Prostate gland (tissue), 2 donors: ENCODE measurements at regions not wholly inside any gene's neighbourhood (a gene's known extent, or its start where the extent isn't known, plus 50 kb on each side); places are given as distances from the start of the nearest gene placed in this dataset.

Source experiments
- CTCF ChIP-seq, 4 experiments: fragments of 200-600 bp in 2 of 4; fragments of 450-650 bp in 2 of 4; sonication (generic) in 2 of 4; IDR thresholded peaks; 1 replicate in 3 of 4; 2 replicates in 1 of 4; pipeline ENCODE4 v1.5.1; 2016 to 2019; ENCODE audit warnings: antibody characterized with exemption in 4 of 4, mild to moderate bottlenecking in 2 of 4, moderate library complexity in 2 of 4
- POLR2A ChIP-seq: fragments of 450-650 bp; IDR thresholded peaks from one replicate; pipeline ENCODE4 v1.6.1; 2016; ENCODE audit warnings: antibody characterized with exemption, mild to moderate bottlenecking

GRCh38 chr2:43152741-43153647 lies 73.4 kb downstream of the ZFP36L2 start:
- no peak for TF ChIP-seq CTCF (IDR thresholded peaks at IDR 0.05)
- TF ChIP-seq POLR2A: no peak
